WTC11 (cell line): ENCODE measurements at regions not wholly inside any gene's neighbourhood (a gene's known extent, or its start where the extent isn't known, plus 50 kb on each side); places are given as distances from the start of the nearest gene placed in this dataset.

Experiments
- ATAC-seq: fragments of 200-7000 bp; cut with Tn5 transposase; 2 replicates; pipeline ENCODE4 v1.10.0; 2021; ENCODE audit warnings: mild to moderate bottlenecking, moderate library complexity
- CTCF ChIA-PET: fragments of 300-600 bp; sonication (Branson Sonifier 250); formaldehyde crosslinking; loops from one replicate; lab custom pipeline; 2021; ENCODE audit warnings: antibody characterized with exemption; lab: Charles Lee
- POLR2A ChIA-PET: fragments of 350-600 bp; sonication (Branson Sonifier 250); formaldehyde crosslinking; loops from one replicate; lab custom pipeline; 2021; ENCODE audit warnings: antibody characterized with exemption; lab: Charles Lee
- DNase-seq: peaks from one replicate; pipeline ENCODE4 v3.0.0; 2021; ENCODE audit warnings: low spot score
- H3K27ac Mint-ChIP-seq: 2 replicates; pipeline ENCODE4 v1.8.0; 2021; ENCODE audit warnings: mixed read lengths
- H3K27me3 Mint-ChIP-seq: 2 replicates; pipeline ENCODE4 v1.8.0; 2021; ENCODE audit warnings: low read depth, mild to moderate bottlenecking, moderate library complexity, mixed read lengths
- H3K36me3 Mint-ChIP-seq: 2 replicates; pipeline ENCODE4 v1.8.0; 2021; ENCODE audit warnings: mixed read lengths
- H3K4me1 Mint-ChIP-seq: 2 replicates; pipeline ENCODE4 v1.8.0; 2022; ENCODE audit warnings: mixed read lengths
- H3K4me3 Mint-ChIP-seq: 2 replicates; pipeline ENCODE4 v1.8.0; 2021; ENCODE audit warnings: mild to moderate bottlenecking, moderate library complexity, mixed read lengths
- H3K9me3 Mint-ChIP-seq: 2 replicates; pipeline ENCODE4 v1.8.0; 2021; ENCODE audit warnings: mixed read lengths
- CREB1 ChIP-seq: sonication (generic); formaldehyde crosslinking; IDR thresholded peaks from 2 replicates; pipeline ENCODE4 v1.8.0; 2023; ENCODE audit warnings: mild to moderate bottlenecking, missing genetic modification reagents
- CREM ChIP-seq: sonication (generic); formaldehyde crosslinking; IDR thresholded peaks from 2 replicates; pipeline ENCODE4 v1.8.1; 2022; ENCODE audit warnings: mild to moderate bottlenecking, missing genetic modification reagents, moderate library complexity
- EMX1 ChIP-seq: fragments of 250-450 bp; sonication (Bioruptor Pico); IDR thresholded peaks from 2 replicates; pipeline ENCODE4 v1.8.0; 2021; ENCODE audit warnings: mild to moderate bottlenecking
- FOXJ3 ChIP-seq: sonication (generic); formaldehyde crosslinking; IDR thresholded peaks from 2 replicates; pipeline ENCODE4 v1.9.0; 2021; ENCODE audit warnings: missing genetic modification reagents, mild to moderate bottlenecking, borderline replicate concordance
- FOXK1 ChIP-seq: sonication (generic); formaldehyde crosslinking; IDR thresholded peaks from 2 replicates; pipeline ENCODE4 v1.8.0; 2022; ENCODE audit warnings: mild to moderate bottlenecking, moderate library complexity, missing genetic modification reagents
- GABPB1 ChIP-seq: sonication (generic); formaldehyde crosslinking; IDR thresholded peaks from 2 replicates; pipeline ENCODE4 v1.8.1; 2023; ENCODE audit warnings: mild to moderate bottlenecking, missing genetic modification reagents
- GTF2I ChIP-seq: fragments of 250-450 bp; sonication (Bioruptor Pico); conservative IDR thresholded peaks from 2 replicates; pipeline ENCODE4 v1.4.0; 2021; ENCODE audit warnings: mild to moderate bottlenecking
- HMGA2 ChIP-seq: fragments of 250-450 bp; sonication (Bioruptor Pico); IDR thresholded peaks from 2 replicates; pipeline ENCODE4 v1.4.0; 2021; ENCODE audit warnings: mild to moderate bottlenecking, moderate library complexity
- IRF2 ChIP-seq: sonication (generic); formaldehyde crosslinking; IDR thresholded peaks from 2 replicates; pipeline ENCODE4 v1.8.0; 2022; ENCODE audit warnings: low read depth, missing genetic modification reagents, borderline replicate concordance
- JAZF1 ChIP-seq: fragments of 250-450 bp; sonication (Bioruptor Pico); IDR thresholded peaks from 2 replicates; pipeline ENCODE4 v1.9.0; 2021; ENCODE audit warnings: moderate library complexity, mild to moderate bottlenecking, inconsistent platforms
- JUN ChIP-seq: sonication (generic); formaldehyde crosslinking; IDR thresholded peaks from 2 replicates; pipeline ENCODE4 v1.8.0; 2023; ENCODE audit warnings: mild to moderate bottlenecking, missing genetic modification reagents
- KAT7 ChIP-seq: sonication (generic); formaldehyde crosslinking; IDR thresholded peaks from 2 replicates; pipeline ENCODE4 v1.8.1; 2023; ENCODE audit warnings: missing genetic modification reagents, mild to moderate bottlenecking, borderline replicate concordance
- SOX15 ChIP-seq: fragments of 250-450 bp; sonication (Bioruptor Pico); IDR thresholded peaks from 2 replicates; pipeline ENCODE4 v1.9.0; 2021; ENCODE audit warnings: mild to moderate bottlenecking
- TCF7 ChIP-seq: sonication (generic); formaldehyde crosslinking; IDR thresholded peaks from 2 replicates; pipeline ENCODE4 v1.8.0; 2022; ENCODE audit warnings: mild to moderate bottlenecking, low read depth, missing genetic modification reagents, moderate library complexity
- ZNF317 ChIP-seq: sonication (generic); formaldehyde crosslinking; IDR thresholded peaks from 2 replicates; pipeline ENCODE4 v1.8.1; 2023; ENCODE audit warnings: low read depth, mild to moderate bottlenecking, moderate library complexity, missing genetic modification reagents, borderline replicate concordance
- ZNF396 ChIP-seq: fragments of 250-450 bp; sonication (Bioruptor Pico); IDR thresholded peaks from 2 replicates; pipeline ENCODE4 v1.8.0; 2021; ENCODE audit warnings: mild to moderate bottlenecking, moderate library complexity, borderline replicate concordance
- ZNF671 ChIP-seq: fragments of 250-450 bp; sonication (Bioruptor Pico); IDR thresholded peaks from 2 replicates; pipeline ENCODE4 v1.8.0; 2021; ENCODE audit warnings: mild to moderate bottlenecking
- TF ChIP-seq, protein P1 (sequence below): sonication (generic); formaldehyde crosslinking; IDR thresholded peaks from 2 replicates; pipeline ENCODE4 v1.8.1; 2022; ENCODE audit warnings: mild to moderate bottlenecking, missing genetic modification reagents, moderate library complexity, borderline replicate concordance
- TF ChIP-seq, protein P2 (sequence below): sonication (generic); formaldehyde crosslinking; IDR thresholded peaks from 2 replicates; pipeline ENCODE4 v1.8.1; 2022; ENCODE audit warnings: mild to moderate bottlenecking, moderate library complexity, missing genetic modification reagents
- TF ChIP-seq, protein P3 (sequence below): sonication (generic); formaldehyde crosslinking; IDR thresholded peaks from 2 replicates; pipeline ENCODE4 v1.8.0; 2022; ENCODE audit warnings: mild to moderate bottlenecking, missing genetic modification reagents
- TF ChIP-seq, protein P4 (sequence below): sonication (generic); formaldehyde crosslinking; IDR thresholded peaks from 2 replicates; pipeline ENCODE4 v1.8.1; 2023; ENCODE audit warnings: mild to moderate bottlenecking, moderate library complexity, missing genetic modification reagents
- TF ChIP-seq, protein P5 (sequence below): sonication (generic); formaldehyde crosslinking; IDR thresholded peaks from 2 replicates; pipeline ENCODE4 v1.8.1; 2023; ENCODE audit warnings: mild to moderate bottlenecking, missing genetic modification reagents
- TF ChIP-seq, protein P6 (sequence below): sonication (generic); formaldehyde crosslinking; IDR thresholded peaks from 2 replicates; pipeline ENCODE4 v1.8.1; 2023; ENCODE audit warnings: mild to moderate bottlenecking, missing genetic modification reagents

DNA sequence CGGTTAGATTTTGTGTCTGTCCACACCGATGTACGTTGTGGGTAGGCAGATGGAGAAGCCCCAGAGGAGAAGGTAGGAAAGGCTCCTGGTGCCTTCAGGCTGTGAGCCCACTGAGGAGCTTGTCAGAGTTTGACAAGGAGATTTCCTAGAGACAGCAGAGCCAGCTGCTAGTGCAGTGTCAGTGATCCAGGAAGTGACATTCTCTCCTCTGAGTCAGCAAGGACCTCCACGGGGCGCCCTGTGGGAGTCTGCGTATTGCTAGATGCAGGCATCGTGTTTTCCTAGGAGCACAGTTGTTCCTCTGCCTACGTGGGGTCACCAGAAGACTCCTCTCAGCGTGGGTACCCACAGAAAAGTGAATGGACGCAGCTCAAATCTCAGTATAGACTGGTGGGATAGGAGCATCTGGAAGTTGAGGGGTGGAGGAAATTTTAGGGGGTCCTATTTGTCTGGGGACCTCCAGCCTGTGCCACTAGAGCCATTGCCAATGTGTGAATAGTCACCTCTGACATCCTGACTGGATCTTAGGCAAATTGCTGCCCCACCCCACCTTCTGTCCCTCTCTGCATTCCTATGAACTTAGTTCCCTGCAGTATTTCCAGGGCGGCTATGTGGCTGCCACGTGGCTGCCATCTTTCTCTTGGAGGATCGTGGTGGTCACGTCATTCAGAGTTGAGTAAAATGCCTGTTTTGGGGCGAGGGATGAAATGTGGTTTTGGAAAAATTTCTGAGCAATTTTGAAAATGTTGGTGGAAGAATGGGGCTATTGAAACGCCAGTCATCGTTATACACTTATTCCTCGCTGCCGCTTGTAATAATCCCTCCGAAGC, 84.8 kb upstream of the KLHL25 start:
- no peak for DNase-seq

DNA sequence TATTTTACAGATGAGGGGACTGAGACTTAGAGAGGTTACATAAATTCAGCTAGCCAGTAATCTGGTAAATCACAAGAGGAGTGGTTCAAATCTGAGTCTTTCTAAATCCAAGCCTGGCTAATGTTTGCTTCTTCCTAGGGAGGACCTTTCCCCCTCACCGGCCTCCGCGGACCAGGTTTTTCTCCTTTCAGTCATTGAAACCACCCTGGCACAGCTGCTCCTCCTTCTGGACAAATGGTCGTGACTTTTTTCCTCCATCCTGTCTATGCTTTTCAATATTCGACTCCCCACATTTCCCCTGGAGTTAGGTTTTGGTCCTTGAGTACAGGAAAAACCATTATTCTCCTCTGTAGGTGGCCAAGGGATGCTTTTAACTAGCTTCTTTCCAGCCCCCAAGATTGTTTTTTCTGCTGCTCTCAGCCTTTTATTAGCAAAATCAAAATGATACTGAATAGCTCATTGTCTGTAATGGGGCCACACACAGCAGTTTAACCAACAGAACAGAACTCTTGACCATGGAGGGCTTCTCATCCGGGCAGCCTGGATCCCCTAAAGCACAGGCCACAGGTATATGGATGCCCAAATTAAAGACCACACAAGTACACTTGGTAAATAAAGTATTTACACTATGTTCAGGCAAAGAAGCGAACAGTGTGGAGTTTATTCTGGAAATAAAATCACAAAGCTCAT, 85.9 kb upstream of the KLHL25 start:
- Mint-ChIP-seq H3K27ac (no peak overlapping the region), H3K27me3 (peaks cover 7% of the 10 kb centered on the region), H3K9me3 (no peaks in the 10 kb centered on the region), H3K4me1 (peaks cover 15% of the 10 kb centered on the region)
- no peak for ATAC-seq
- TF ChIP-seq, protein P1, sequence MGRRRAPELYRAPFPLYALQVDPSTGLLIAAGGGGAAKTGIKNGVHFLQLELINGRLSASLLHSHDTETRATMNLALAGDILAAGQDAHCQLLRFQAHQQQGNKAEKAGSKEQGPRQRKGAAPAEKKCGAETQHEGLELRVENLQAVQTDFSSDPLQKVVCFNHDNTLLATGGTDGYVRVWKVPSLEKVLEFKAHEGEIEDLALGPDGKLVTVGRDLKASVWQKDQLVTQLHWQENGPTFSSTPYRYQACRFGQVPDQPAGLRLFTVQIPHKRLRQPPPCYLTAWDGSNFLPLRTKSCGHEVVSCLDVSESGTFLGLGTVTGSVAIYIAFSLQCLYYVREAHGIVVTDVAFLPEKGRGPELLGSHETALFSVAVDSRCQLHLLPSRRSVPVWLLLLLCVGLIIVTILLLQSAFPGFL, result no peak
- TF ChIP-seq ZNF671 (CRISPR knock-in tag), result no peak
- TF ChIP-seq, all 79 proteins: peak for 0
- H3K36me3 Mint-ChIP-seq, result peaks cover 5% of the 10 kb centered on the region; the same call in 1 of the 2 replicates
- POLR2A ChIA-PET, result no interaction called here
- no peak for DNase-seq
- CTCF ChIA-PET, result interaction anchor here (0.8 to 1.6 kb wide), 3 partner anchors 22 to 199 kb away, joined by 3 to 5 read pairs (median 3); partner anchors contain the start of gene AGBL1
- no peak overlapping the region for H3K4me3 Mint-ChIP-seq

More for the DNA sequence above, 84.8 kb upstream of the KLHL25 start:
- Mint-ChIP-seq H3K36me3 (peaks cover 5% of the 10 kb centered on the region; the same call in 1 of the 2 replicates), H3K27me3 (peaks cover 7% of the 10 kb centered on the region), H3K9me3 (no peaks in the 10 kb centered on the region), H3K4me1 (peaks cover 11% of the 10 kb centered on the region), H3K4me3 (no peak overlapping the region), H3K27ac (no peak overlapping the region)
- TF ChIP-seq, protein P2, sequence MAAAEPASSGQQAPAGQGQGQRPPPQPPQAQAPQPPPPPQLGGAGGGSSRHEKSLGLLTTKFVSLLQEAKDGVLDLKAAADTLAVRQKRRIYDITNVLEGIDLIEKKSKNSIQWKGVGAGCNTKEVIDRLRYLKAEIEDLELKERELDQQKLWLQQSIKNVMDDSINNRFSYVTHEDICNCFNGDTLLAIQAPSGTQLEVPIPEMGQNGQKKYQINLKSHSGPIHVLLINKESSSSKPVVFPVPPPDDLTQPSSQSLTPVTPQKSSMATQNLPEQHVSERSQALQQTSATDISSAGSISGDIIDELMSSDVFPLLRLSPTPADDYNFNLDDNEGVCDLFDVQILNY (CRISPR knock-in tag), result no peak
- TF ChIP-seq SOX15 (no peak), GTF2I (CRISPR knock-in tag) (no peak), FOXK1 (CRISPR knock-in tag) (no peak)
- ChIA-PET CTCF (interaction anchor here (0.6 to 1.6 kb wide), 3 partner anchors 21 to 31 kb away, joined by 3 to 5 read pairs (median 3); no protein-coding TSS in a partner anchor), POLR2A (no interaction called here)
- no peak for ATAC-seq

DNA sequence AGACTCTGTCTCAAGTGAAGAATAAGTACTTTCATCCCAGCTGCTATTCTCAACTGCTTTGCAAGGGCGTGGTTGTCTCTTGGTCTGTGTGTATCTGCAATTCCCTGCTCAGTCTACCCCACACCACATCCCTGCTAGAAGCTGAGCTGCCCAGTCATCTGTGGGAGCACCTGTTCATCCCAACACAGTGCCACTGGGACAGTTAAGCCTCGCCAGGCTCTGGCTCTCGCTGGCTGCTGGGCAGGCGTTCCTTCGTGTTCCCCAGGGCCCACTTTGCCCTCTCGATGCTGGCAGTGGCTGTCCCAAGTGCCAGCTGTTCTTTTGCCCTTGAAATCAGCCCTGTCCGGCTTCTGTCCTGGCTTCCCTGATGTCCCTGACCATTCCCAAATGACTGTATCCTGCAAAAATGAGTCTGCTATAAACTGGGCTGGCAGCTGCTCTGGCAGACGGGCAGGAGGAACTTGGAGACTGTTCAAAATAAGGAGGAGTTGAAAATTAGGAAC, 91.6 kb upstream of the KLHL25 start:
- DNase-seq (no peak), ATAC-seq (no peak)
- no peak overlapping the region for H3K27ac Mint-ChIP-seq
- peaks cover 7% of the 10 kb centered on the region for H3K4me1 Mint-ChIP-seq
- no peak overlapping the region for H3K4me3 Mint-ChIP-seq
- peaks cover 5% of the 10 kb centered on the region; the same call in 1 of the 2 replicates for H3K36me3 Mint-ChIP-seq
- H3K9me3 Mint-ChIP-seq, result no peaks in the 10 kb centered on the region
- H3K27me3 Mint-ChIP-seq, result peaks cover 4% of the 10 kb centered on the region; the same call in 1 of the 2 replicates
- TF ChIP-seq ZNF671 (CRISPR knock-in tag) (no peak), EMX1 (no peak), KAT7 (CRISPR knock-in tag) (no peak), JUN (CRISPR knock-in tag) (no peak), CREM (no peak), HMGA2 (CRISPR knock-in tag) (no peak), SOX15 (no peak), JAZF1 (CRISPR knock-in tag) (no peak), TCF7 (CRISPR knock-in tag) (no peak), GABPB1 (no peak), CREB1 (no peak), ZNF396 (CRISPR knock-in tag) (no peak), FOXJ3 (CRISPR knock-in tag) (no peak), IRF2 (CRISPR knock-in tag) (no peak), ZNF317 (CRISPR knock-in tag) (no peak)
- TF ChIP-seq, protein P3, sequence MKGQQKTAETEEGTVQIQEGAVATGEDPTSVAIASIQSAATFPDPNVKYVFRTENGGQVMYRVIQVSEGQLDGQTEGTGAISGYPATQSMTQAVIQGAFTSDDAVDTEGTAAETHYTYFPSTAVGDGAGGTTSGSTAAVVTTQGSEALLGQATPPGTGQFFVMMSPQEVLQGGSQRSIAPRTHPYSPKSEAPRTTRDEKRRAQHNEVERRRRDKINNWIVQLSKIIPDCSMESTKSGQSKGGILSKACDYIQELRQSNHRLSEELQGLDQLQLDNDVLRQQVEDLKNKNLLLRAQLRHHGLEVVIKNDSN, result no peak
- TF ChIP-seq, protein P4, sequence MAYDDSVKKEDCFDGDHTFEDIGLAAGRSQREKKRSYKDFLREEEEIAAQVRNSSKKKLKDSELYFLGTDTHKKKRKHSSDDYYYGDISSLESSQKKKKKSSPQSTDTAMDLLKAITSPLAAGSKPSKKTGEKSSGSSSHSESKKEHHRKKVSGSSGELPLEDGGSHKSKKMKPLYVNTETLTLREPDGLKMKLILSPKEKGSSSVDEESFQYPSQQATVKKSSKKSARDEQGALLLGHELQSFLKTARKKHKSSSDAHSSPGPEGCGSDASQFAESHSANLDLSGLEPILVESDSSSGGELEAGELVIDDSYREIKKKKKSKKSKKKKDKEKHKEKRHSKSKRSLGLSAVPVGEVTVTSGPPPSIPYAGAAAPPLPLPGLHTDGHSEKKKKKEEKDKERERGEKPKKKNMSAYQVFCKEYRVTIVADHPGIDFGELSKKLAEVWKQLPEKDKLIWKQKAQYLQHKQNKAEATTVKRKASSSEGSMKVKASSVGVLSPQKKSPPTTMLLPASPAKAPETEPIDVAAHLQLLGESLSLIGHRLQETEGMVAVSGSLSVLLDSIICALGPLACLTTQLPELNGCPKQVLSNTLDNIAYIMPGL (CRISPR knock-in tag), result no peak
- TF ChIP-seq, protein P5, sequence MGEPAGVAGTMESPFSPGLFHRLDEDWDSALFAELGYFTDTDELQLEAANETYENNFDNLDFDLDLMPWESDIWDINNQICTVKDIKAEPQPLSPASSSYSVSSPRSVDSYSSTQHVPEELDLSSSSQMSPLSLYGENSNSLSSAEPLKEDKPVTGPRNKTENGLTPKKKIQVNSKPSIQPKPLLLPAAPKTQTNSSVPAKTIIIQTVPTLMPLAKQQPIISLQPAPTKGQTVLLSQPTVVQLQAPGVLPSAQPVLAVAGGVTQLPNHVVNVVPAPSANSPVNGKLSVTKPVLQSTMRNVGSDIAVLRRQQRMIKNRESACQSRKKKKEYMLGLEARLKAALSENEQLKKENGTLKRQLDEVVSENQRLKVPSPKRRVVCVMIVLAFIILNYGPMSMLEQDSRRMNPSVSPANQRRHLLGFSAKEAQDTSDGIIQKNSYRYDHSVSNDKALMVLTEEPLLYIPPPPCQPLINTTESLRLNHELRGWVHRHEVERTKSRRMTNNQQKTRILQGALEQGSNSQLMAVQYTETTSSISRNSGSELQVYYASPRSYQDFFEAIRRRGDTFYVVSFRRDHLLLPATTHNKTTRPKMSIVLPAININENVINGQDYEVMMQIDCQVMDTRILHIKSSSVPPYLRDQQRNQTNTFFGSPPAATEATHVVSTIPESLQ (CRISPR knock-in tag), result no peak
- TF ChIP-seq, protein P6, sequence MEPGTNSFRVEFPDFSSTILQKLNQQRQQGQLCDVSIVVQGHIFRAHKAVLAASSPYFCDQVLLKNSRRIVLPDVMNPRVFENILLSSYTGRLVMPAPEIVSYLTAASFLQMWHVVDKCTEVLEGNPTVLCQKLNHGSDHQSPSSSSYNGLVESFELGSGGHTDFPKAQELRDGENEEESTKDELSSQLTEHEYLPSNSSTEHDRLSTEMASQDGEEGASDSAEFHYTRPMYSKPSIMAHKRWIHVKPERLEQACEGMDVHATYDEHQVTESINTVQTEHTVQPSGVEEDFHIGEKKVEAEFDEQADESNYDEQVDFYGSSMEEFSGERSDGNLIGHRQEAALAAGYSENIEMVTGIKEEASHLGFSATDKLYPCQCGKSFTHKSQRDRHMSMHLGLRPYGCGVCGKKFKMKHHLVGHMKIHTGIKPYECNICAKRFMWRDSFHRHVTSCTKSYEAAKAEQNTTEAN, result no peak
- CTCF ChIA-PET, result no interaction called here
- POLR2A ChIA-PET, result no interaction called here
